ENCODE measurements at regions not wholly inside any gene's neighbourhood (a gene's known extent, or its start where the extent isn't known, plus 50 kb on each side); places are given as distances from the start of the nearest gene placed in this dataset.

- TF ChIP-seq POLR2A (IDR thresholded peaks at IDR 0.05) (no peak), CTCF (IDR thresholded peaks at IDR 0.05) (no peak)
Measured at GRCh38 chr9:120198027-120198426, 381.9 kb downstream of the CDK5RAP2 start.
